ENCODE measurements at regions not wholly inside any gene's neighbourhood (a gene's known extent, or its start where the extent isn't known, plus 50 kb on each side); places are given as distances from the start of the nearest gene placed in this dataset.
"Not testable (repeated sequence)": the region's sequence is repeated elsewhere in the genome, so short reads cannot be mapped to it uniquely, and the experiment has no call there.

DNA sequence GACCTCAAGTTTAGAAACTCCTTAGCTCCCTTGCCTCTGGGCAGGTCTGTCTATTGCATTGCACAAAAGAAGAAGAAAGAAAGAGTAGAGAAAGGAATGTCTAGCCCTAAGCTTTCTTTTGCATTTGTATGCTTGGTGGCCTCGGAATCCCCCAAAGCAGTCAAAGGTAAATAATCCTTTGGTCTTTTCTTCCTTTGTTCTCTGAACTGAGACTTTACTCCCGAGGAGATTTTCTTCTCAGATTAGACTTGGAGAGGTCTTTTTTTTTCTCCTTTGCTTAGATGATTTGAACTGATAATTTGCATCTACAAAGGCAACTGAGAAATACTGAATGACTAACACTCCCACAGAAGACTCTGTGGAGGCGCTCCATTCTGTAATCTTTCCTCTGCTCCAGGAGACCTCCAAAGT is 93.2 kb downstream of the AKR1D1 start:
- no peak for TF ChIP-seq ZNF274 (IDR thresholded peaks at IDR 0.05; ENCODE audit: low read depth, low read length)
- H3K4me3 ChIP-seq (ENCODE audit: low read length), result no peak overlapping the region

DNA sequence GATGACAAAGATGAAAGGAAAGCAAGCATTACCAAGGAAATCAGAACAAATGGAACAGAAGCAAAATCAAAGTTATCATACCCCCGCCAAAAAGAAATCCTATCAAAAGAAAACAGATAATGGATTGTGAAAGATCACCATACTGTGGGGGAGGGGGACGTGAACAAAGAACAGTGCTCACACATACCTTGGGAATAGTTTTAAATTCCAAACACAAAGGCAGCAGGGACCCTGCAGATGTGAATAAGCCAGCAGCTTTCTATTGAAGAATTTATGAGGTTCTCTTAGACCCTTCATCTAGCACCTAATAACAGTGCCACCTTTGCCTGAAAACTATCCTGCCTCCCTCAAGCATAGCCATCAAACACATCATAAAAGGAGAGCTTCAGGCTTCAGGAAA is 94.0 kb downstream of the AKR1D1 start:
- no peak for TF ChIP-seq ZNF274 (IDR thresholded peaks at IDR 0.05; ENCODE audit: low read depth, low read length)
- no peak overlapping the region for H3K4me3 ChIP-seq (ENCODE audit: low read length)

DNA sequence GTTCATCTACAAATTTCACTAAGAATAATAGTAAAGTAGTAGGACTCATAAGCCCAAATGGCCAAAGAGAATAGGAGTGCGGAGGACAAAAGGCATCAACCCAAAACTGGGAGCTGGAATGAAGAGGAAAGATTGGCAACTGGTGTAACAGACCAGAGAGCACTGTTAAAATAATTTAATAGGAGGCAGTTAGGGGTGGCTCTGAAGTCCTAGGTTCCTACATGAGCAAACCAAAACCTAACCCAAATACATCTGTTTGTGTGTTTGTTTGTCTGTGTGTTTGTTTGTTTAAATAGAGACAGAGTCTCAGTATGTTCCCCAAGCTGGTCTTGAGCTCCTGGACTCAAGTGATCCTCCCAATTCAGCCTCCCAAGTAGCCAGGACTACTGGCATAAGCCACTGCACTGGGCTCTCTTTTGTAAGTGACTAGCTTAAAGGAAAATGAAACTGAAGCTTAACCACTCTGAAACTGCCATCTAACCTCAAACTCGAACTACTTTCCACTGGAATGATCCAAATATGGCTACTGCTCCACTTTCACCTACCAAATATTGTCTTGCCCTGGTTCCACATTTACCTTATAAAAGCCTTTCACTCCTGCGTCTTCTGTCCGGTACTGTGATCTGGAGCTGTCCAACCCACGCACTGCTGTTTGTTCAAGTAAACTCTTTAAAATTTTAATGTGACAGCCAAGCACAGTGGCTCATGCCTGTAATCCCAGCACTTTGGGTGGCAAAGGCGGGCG is 94.9 kb downstream of the AKR1D1 start:
- H3K4me3 ChIP-seq (ENCODE audit: low read length), result no peak overlapping the region
- TF ChIP-seq ZNF274 (IDR thresholded peaks at IDR 0.05; ENCODE audit: low read depth, low read length), result no peak

DNA sequence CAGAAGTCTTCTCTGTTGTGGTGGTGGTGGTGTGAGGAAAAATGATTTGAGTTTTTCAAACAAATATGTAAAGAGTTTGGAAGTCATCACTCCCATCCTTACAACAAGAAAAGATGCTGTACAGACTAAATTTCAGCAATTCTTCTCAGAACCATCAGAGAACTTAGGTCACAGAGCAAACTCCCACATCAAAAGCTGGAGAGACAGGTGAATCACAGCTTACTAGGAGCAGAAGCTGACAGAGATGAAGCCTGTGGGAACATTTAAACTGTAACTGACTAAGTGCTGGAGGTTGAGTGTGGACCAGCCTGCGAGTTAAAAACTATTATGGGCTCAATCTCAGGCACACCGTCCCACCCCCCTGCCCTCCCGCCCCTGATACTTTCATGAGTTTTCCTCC is 97.3 kb downstream of the AKR1D1 start:
- H3K4me3 ChIP-seq (ENCODE audit: low read length), result no peak overlapping the region
- no peak for TF ChIP-seq ZNF274 (IDR thresholded peaks at IDR 0.05; ENCODE audit: low read depth, low read length)

DNA sequence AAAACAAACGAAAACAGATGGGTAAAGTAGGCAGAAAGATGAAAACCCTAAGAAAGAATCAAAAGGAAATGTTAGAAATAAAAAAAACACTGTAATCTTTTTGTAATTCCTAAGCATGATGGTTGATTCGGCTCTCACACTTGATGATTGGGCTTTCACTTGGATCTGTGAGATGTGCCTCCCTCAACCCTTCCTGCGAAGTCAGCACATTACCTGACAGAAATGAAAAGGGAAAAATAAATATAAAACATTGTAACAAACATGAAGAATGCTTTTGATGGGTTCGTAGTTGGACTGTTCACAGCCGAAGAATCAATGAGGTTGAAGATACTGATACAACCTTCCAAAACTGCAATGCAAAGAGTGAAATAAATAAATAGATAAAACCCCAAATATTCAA is 99.8 kb downstream of the AKR1D1 start:
- TF ChIP-seq ZNF274 (IDR thresholded peaks at IDR 0.05; ENCODE audit: low read depth, low read length), result no peak
- no peak overlapping the region for H3K4me3 ChIP-seq (ENCODE audit: low read length)

DNA sequence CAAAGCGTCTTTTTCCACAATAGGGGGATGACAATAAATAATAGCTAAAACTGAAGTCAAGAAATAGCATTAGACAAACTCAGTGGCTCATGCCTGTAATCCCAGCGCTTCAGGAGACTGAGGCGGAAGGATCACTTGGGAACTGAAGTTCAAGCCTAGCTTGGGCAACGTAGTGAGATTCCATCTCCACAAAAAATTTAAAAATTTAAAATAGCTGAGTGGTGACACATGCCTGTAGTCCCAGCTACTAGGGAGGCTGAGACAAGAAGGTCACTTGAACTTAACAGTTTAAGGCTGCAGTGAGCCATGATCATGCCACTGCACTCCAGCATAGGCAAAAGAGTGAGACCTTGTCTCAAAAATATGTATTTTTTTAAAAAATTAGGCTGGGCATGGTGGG is 107.9 kb downstream of the AKR1D1 start:
- TF ChIP-seq ZNF274 (IDR thresholded peaks at IDR 0.05; ENCODE audit: low read depth, low read length), result no peak
- no peak overlapping the region for H3K4me3 ChIP-seq (ENCODE audit: low read length)

DNA sequence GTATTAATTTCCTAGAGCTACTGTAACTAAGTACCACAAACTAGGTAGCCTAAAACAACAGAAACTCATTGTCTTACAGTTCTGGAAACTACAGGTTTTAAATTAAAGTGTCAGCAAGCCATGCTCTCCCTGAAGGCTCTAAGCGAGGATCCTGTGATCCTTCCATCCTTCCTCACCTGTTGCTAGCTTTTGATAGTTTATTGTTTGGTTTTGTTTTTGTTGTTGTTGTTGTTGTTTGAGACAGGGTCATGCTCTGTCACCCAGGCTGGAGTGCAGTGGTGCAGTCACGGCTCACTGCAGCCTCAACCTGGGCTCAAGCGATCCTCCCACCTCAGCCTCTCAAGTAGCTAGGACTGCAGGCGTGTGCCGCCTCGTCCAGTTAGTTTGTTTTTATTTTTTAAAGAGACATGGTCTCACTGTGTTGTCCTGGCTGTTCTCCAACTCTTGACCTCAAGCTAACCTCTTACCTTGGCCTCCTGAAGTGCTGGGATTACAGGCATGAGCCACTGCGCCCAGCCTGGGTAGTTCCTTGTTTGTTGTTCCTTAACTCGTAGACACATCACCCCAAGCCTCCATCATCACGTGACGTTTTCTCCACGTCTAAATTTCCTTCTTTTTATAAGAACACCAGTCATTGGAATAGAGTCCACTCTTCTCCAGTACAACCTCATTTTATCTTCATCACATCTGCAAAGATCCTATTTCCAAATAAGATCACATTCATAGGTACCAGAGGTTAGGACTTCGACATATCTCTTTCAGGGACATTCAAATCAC is 109.1 kb downstream of the AKR1D1 start:
- TF ChIP-seq ZNF274 (IDR thresholded peaks at IDR 0.05; ENCODE audit: low read depth, low read length), result no peak
- no peak overlapping the region for H3K4me3 ChIP-seq (ENCODE audit: low read length)

DNA sequence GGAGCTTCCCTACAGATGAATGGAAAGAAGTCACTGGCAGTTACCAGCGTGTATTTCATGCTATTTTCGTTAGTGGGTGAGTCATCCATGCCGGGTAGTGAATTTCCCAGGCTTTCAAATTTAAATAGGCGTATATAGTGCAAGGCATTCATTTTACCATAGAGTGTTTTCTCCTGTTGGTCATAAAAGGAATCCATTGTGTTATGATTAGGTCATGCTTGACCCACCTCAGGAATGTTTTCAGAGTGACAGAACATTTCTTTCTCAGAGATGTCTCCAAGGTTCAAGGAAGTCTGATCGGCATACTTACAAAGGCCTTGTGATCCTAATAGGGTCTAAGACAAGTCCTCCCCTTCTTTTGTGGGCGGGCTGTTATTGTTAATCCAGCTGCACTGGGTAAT is 110.7 kb downstream of the AKR1D1 start:
- no peak for TF ChIP-seq ZNF274 (IDR thresholded peaks at IDR 0.05; ENCODE audit: low read depth, low read length)
- H3K4me3 ChIP-seq (ENCODE audit: low read length), result no peak overlapping the region

DNA sequence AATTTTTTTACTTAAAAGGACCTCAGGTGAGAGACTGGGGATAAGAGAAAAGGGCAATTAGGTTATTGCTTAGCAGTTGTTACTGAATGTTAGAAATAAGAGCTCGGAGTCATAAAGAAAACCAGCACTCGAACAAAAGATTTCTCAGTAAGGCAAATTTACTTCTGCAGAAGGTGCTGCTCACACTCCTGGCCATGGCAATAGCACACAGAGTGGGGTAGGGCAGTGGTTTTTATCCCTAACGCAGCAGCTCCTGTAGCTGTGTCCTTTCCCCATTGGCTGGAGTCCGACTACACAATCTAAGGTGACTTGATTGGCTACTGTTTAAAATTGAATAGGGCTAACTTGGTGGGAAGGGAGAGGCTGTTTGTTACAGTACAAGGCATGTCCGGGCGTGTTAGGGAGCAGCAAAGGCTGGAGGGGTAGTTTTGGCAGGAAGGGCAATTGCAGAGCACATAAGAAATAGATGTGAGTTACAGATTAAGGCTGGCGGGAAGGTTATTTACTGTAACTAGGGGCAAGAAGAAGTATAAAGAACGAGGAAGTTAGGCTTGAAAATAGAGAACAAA is 112.1 kb downstream of the AKR1D1 start:
- no peak for TF ChIP-seq ZNF274 (IDR thresholded peaks at IDR 0.05; ENCODE audit: low read depth, low read length)
- H3K4me3 ChIP-seq (ENCODE audit: low read length), result no peak overlapping the region

DNA sequence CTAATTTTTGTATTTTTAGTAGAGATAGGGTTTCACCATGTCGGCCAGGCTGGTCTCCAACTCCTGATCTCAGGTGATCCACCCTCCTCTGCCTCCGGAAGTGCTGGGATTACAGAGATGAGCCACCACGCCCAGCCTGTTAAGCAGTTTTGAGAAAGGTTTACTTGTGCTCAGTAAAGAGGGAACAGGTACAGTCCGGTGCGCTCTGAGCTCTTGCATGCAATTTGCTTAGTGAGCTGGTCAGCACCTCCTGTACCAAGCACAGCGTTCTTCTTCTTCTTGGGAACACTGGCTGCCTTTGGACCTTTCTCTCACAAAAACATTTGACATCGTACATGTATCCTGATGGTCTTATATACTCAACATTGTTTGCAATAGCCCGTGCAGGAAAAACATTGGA is 118.3 kb downstream of the AKR1D1 start:
- no peak overlapping the region for H3K4me3 ChIP-seq (ENCODE audit: low read length)
- no peak for TF ChIP-seq ZNF274 (IDR thresholded peaks at IDR 0.05; ENCODE audit: low read depth, low read length)

DNA sequence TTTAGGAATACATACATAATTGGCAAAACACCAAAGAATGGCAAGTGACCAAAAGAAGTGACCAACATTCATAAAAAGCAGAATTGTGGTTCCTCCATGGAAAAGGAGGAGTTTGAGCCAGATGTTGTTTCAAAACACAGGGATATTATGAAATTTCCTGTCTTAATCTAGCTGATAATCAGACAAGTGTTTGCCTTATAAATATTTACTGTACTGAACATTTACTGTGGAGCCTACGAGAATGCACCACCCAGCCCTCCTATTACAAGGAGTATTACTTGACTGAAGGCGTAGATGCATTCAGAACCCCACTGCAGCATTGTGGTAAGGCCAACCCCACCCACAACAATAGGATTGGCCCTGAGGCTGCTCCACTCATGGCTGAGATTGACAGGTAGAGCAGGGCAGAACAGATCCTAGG is 118.9 kb downstream of the AKR1D1 start:
- no peak for TF ChIP-seq ZNF274 (IDR thresholded peaks at IDR 0.05; ENCODE audit: low read depth, low read length)

DNA sequence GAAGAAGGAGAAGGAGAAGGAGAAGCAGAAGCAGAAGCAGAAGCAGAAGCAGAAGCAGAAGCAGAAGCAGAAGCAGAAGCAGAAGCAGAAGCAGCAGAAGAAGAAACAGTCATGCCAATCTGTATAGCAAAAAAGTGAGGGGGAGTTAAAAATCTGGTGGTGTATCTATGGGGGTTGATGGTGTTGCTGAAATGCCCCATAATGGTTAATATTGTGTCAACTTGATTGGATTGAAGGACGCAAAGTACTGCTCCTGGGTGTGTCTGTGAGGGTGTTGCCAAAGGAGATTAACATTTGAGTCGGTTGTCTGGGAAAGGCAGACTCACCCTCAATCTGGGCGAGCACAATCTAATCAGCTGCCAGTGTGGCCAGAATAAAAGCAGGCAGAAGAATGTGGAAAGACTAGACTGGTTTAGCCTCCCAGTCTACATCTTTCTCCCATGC is 120.3 kb downstream of the AKR1D1 start:
- not testable (repeated sequence) for H3K4me3 ChIP-seq (ENCODE audit: low read length)

More for the DNA sequence above, 118.9 kb downstream of the AKR1D1 start:
- no peak overlapping the region for H3K4me3 ChIP-seq (ENCODE audit: low read length)

DNA sequence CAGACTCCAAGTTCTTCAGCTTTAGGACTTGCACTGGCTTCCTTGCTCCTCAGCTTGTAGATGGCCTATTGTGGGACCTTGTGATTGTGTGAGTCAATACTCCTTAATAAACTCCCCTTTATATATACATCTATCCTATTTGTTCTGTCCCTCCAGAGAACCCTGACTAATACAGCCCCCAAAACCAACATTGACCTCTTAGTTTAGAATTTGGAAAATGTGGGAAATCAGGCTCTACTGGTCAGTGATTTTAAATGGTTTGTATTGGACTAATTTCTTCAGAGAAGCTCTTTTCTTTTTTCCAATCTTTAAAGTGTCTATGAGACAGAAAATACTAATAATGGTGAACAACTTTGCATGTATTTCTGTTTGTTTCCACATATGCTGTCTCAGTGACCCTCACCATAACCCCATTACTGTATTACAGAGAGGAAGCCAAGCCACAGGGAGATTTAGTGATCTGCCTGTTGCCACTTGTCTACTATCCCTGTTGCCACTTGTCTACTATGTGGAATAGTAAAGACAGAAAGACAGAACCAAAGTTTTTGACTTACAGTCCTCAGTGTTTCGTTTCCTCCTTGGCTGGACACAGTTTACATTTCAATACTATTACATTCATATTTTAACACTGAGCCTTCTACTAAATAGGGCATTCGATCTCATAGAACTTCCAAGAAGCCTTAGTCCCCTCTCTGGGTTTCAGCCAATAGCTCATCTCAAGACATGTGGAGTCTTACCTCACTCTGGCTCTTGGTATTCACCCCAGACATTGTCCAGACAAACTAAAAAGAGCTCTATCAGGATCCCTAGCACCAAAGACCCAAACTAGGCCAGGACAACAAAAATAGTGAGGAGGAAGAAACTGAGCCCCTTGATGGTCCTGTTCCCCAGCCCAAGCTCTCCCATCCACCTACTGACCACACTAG is 121.0 kb downstream of the AKR1D1 start:
- no peak for TF ChIP-seq ZNF274 (IDR thresholded peaks at IDR 0.05; ENCODE audit: low read depth, low read length)

More for the DNA sequence above, 121.0 kb downstream of the AKR1D1 start:
- H3K4me3 ChIP-seq (ENCODE audit: low read length), result no peak overlapping the region
